ENCODE measurements at regions not wholly inside any gene's neighbourhood (a gene's known extent, or its start where the extent isn't known, plus 50 kb on each side); places are given as distances from the start of the nearest gene placed in this dataset.

DNA sequence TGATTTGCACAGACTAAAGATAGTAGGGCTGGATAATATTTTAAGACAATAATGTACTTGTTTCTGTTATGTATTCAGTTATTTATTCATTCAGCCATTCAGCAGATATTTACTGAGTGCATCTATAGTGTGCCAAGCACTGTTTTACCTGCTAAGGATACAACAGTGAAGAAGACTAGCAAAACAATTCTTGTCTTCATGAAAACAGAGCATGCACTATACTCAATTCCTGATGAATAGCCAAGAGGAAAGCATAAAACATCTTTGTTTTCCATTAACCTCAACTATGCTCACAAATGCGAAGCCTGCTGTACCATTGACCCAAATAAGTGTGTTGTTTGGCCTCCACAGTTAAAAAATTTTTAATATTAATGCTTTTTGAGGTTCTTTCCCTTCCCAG, 436.7 kb downstream of the BCKDHB start:
- TF ChIP-seq, protein P1, sequence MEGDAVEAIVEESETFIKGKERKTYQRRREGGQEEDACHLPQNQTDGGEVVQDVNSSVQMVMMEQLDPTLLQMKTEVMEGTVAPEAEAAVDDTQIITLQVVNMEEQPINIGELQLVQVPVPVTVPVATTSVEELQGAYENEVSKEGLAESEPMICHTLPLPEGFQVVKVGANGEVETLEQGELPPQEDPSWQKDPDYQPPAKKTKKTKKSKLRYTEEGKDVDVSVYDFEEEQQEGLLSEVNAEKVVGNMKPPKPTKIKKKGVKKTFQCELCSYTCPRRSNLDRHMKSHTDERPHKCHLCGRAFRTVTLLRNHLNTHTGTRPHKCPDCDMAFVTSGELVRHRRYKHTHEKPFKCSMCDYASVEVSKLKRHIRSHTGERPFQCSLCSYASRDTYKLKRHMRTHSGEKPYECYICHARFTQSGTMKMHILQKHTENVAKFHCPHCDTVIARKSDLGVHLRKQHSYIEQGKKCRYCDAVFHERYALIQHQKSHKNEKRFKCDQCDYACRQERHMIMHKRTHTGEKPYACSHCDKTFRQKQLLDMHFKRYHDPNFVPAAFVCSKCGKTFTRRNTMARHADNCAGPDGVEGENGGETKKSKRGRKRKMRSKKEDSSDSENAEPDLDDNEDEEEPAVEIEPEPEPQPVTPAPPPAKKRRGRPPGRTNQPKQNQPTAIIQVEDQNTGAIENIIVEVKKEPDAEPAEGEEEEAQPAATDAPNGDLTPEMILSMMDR (IDR thresholded peaks at IDR 0.05) = no peak
- no peak for TF ChIP-seq ZFX (IDR thresholded peaks at IDR 0.05; ENCODE audit: borderline replicate concordance)

Data from 22Rv1 (cell line).